ENCODE measurements at regions not wholly inside any gene's neighbourhood (a gene's known extent, or its start where the extent isn't known, plus 50 kb on each side); places are given as distances from the start of the nearest gene placed in this dataset.
"Not testable (repeated sequence)": the region's sequence is repeated elsewhere in the genome, so short reads cannot be mapped to it uniquely, and the experiment has no call there.

- no peak for DNase-seq
Observed at GRCh38 chr4:126761947-126762662, 870.7 kb upstream of the INTU start.

GRCh38 chr4:126762663-126763247, 870.0 kb upstream of the INTU start:
- no peak for DNase-seq

GRCh38 chr4:126766241-126766640, 866.5 kb upstream of the INTU start:
- DNase-seq: no peak

- DNase-seq: no peak
Observed at GRCh38 chr4:126768338-126768737, 864.4 kb upstream of the INTU start.

GRCh38 chr4:126770811-126771553, 861.8 kb upstream of the INTU start:
- DNase-seq: not testable (repeated sequence)

GRCh38 chr4:126771618-126772017, 861.1 kb upstream of the INTU start:
- not testable (repeated sequence) for DNase-seq

- no peak for DNase-seq
Observed at GRCh38 chr4:126772662-126773061, 860.1 kb upstream of the INTU start.

- DNase-seq: no peak
Observed at GRCh38 chr4:126775485-126776106, 857.2 kb upstream of the INTU start.

GRCh38 chr4:126776361-126776760, 856.4 kb upstream of the INTU start:
- DNase-seq: no peak

GRCh38 chr4:126777649-126778048, 855.1 kb upstream of the INTU start:
- DNase-seq: no peak

GRCh38 chr4:126778348-126778747, 854.4 kb upstream of the INTU start:
- DNase-seq: no peak

GRCh38 chr4:126779001-126779400, 853.8 kb upstream of the INTU start:
- DNase-seq: no peak

- DNase-seq: no peak
Observed at GRCh38 chr4:126779436-126780166, 853.2 kb upstream of the INTU start.

GRCh38 chr4:126783191-126783590, 849.6 kb upstream of the INTU start:
- no peak for DNase-seq

GRCh38 chr4:126784966-126785580, 847.7 kb upstream of the INTU start:
- DNase-seq: no peak

- DNase-seq: no peak
Observed at GRCh38 chr4:126790633-126791032, 842.1 kb upstream of the INTU start.

- DNase-seq: no peak
Observed at GRCh38 chr4:126794363-126794762, 838.4 kb upstream of the INTU start.

- DNase-seq: no peak
Observed at GRCh38 chr4:126798214-126798613, 834.5 kb upstream of the INTU start.

- no peak for DNase-seq
Observed at GRCh38 chr4:126799416-126799815, 833.3 kb upstream of the INTU start.

- no peak for DNase-seq
Observed at GRCh38 chr4:126799971-126800574, 832.7 kb upstream of the INTU start.

- DNase-seq: no peak
Observed at GRCh38 chr4:126800575-126801141, 832.1 kb upstream of the INTU start.

- DNase-seq: no peak
Observed at GRCh38 chr4:126807132-126807531, 825.6 kb upstream of the INTU start.

Measured in stimulated activated CD4-positive, alpha-beta T cell treated with anti-CD3 and anti-CD28 coated beads, Interleukin-2, amount 100 ng/mL, for 48 hours (primary cell).